GM12878 (cell line): ENCODE measurements at regions not wholly inside any gene's neighbourhood (a gene's known extent, or its start where the extent isn't known, plus 50 kb on each side); places are given as distances from the start of the nearest gene placed in this dataset.

Experiments used
- ATAC-seq: fragments of 200-7000 bp; cut with Tn5 transposase; 3 replicates; pipeline ENCODE4 v1.9.1; 2020; ENCODE audit warnings: mild to moderate bottlenecking, moderate library complexity
- BruUV-seq: library from RNA; stranded (reverse); fragments of 400-500 nt; replicated peaks from 2 replicates; lab custom pipeline; 2021; lab: Mats Ljungman, UMichigan
- CTCF ChIA-PET: fragments of 300-600 bp; sonication (Branson Sonifier 250); formaldehyde crosslinking; extraction: SDS; loops from one replicate; lab custom pipeline; 2021; ENCODE audit warnings: inconsistent platforms; lab: Yijun Ruan, JAX
- POLR2A ChIA-PET: fragments of 350-600 bp; formaldehyde crosslinking; extraction: SDS; loops from one replicate; lab custom pipeline; 2021; ENCODE audit warnings: inconsistent platforms; lab: Charles Lee
- RAD21 ChIA-PET: fragments of 300-600 bp; sonication (Branson Sonifier 250); formaldehyde crosslinking; loops from one replicate; lab custom pipeline; 2023; ENCODE audit warnings: antibody characterized with exemption; ENCODE audit not compliant: unreplicated experiment; lab: Charles Lee
- SMC1A ChIA-PET: fragments of 300-600 bp; sonication (Branson Sonifier 250); formaldehyde crosslinking; loops from one replicate; lab custom pipeline; 2023; ENCODE audit not compliant: unreplicated experiment, uncharacterized antibody; lab: Charles Lee
- DNase-seq: peaks from one replicate; pipeline ENCODE4 v3.0.0-alpha.2; 2011; ENCODE audit warnings: low read depth, low spot score
- FAIRE-seq: peaks from 3 replicates; lab custom pipeline; 2011; peaks lifted over from hg19 to GRCh38; lab: Jason Lieb, UNC
- H2AFZ ChIP-seq: 2 replicates; pipeline ENCODE4 v1.6.0; 2011; ENCODE audit warnings: low read depth, low read length, control low read depth; ENCODE audit not compliant: control insufficient read depth
- H3K27ac ChIP-seq: 2 replicates; pipeline ENCODE4 v1.5.1; 2011; ENCODE audit warnings: control low read depth; ENCODE audit not compliant: control insufficient read depth, insufficient read depth
- H3K27me3 ChIP-seq, 2 experiments: replicated peaks in 1 of 2; 2 replicates each; pipeline versions ENCODE4 v1.6.0 to v1.6.1; 2011; ENCODE audit warnings: low read length in 1 of 2; ENCODE audit not compliant: control insufficient read depth in 2 of 2, insufficient read depth in 2 of 2
- H3K36me3 ChIP-seq, 2 experiments: 2 replicates each; pipeline ENCODE4 v1.5.1; 2011; ENCODE audit warnings: low read length in 1 of 2; ENCODE audit not compliant: control insufficient read depth in 2 of 2, insufficient read depth in 2 of 2
- H3K4me1 ChIP-seq: 2 replicates; pipeline ENCODE4 v1.6.1; 2011; ENCODE audit warnings: mild to moderate bottlenecking, low read length, moderate library complexity, mixed read lengths; ENCODE audit not compliant: control insufficient read depth, insufficient read depth
- H3K4me2 ChIP-seq: 2 replicates; pipeline ENCODE4 v1.6.0; 2011; ENCODE audit warnings: control low read depth; ENCODE audit not compliant: control insufficient read depth, insufficient read depth
- H3K4me3 ChIP-seq: fragments of 200-600 bp; sonication (generic); 2 replicates; pipeline ENCODE4 v1.5.1; 2016
- H3K79me2 ChIP-seq: 2 replicates; pipeline ENCODE4 v1.6.0; 2011; ENCODE audit warnings: low read length; ENCODE audit not compliant: control insufficient read depth, insufficient read depth
- H3K9ac ChIP-seq: 2 replicates; pipeline ENCODE4 v1.8.0; 2011; ENCODE audit warnings: low read length, control low read depth, mixed read lengths; ENCODE audit not compliant: control insufficient read depth, insufficient read depth
- H3K9me3 ChIP-seq: replicated peaks from 3 replicates; pipeline ENCODE4 v1.5.1; 2011; ENCODE audit warnings: mild to moderate bottlenecking, low read length; ENCODE audit not compliant: control insufficient read depth, insufficient read depth
- H4K20me1 ChIP-seq: 2 replicates; pipeline ENCODE4 v1.6.0; 2011; ENCODE audit not compliant: control insufficient read depth, insufficient read depth
- BCL3 ChIP-seq: IDR thresholded peaks from 2 replicates; pipeline ENCODE4 v1.6.1; 2011; ENCODE audit warnings: borderline replicate concordance, low read depth, mild to moderate bottlenecking, moderate library complexity, low read length; ENCODE audit not compliant: insufficient read depth, poor library complexity, severe bottlenecking
- BHLHE40 ChIP-seq, 2 experiments: fragments of 450-650 bp in 1 of 2; IDR thresholded peaks; 2 replicates each; pipeline ENCODE4 v1.6.1; 2011 to 2017; ENCODE audit warnings: low read depth in 2 of 2, borderline replicate concordance in 1 of 2, improper control_type of control experiment in 1 of 2, low read length in 1 of 2, mild to moderate bottlenecking in 1 of 2
- E4F1 ChIP-seq: fragments of 450-650 bp; IDR thresholded peaks from 2 replicates; pipeline ENCODE4 v1.6.1; 2018; ENCODE audit warnings: borderline replicate concordance, mild to moderate bottlenecking; ENCODE audit not compliant: partially characterized antibody
- IRF4 ChIP-seq: IDR thresholded peaks from 2 replicates; pipeline ENCODE4 v1.6.1; 2011; ENCODE audit warnings: low read depth, low read length
- PAX5 ChIP-seq: IDR thresholded peaks from 2 replicates; pipeline ENCODE4 v1.6.1; 2011; ENCODE audit warnings: low read depth, low read length, borderline replicate concordance
- POLR2AphosphoS2 ChIP-seq: IDR thresholded peaks from 2 replicates; pipeline ENCODE4 v1.6.1; 2011; ENCODE audit warnings: low read depth, mild to moderate bottlenecking, low read length, improper control_type of control experiment, moderate library complexity
- RAD21 ChIP-seq: IDR thresholded peaks from 2 replicates; pipeline ENCODE4 v1.6.1; 2011; ENCODE audit warnings: mild to moderate bottlenecking, low read depth, low read length, moderate library complexity; ENCODE audit not compliant: insufficient read depth
- RELB ChIP-seq: fragments of 450-650 bp; IDR thresholded peaks from 2 replicates; pipeline ENCODE4 v1.6.1; 2017; ENCODE audit warnings: low read depth, mild to moderate bottlenecking, moderate library complexity
- STAT1 ChIP-seq: fragments of 450-650 bp; conservative IDR thresholded peaks from 2 replicates; pipeline ENCODE4 v1.6.1; 2014; ENCODE audit warnings: antibody characterized with exemption, mild to moderate bottlenecking
- ZNF217 ChIP-seq: fragments of 450-650 bp; IDR thresholded peaks from 2 replicates; pipeline ENCODE4 v1.6.1; 2017; ENCODE audit warnings: antibody characterized with exemption, mild to moderate bottlenecking
- WGBS: methylation state at CpG from one replicate; pipeline ENCODE4 v1.1.6; 2016; ENCODE audit warnings: low lambda C conversion rate; ENCODE audit not compliant: insufficient replicate concordance, insufficient coverage; ENCODE audit errors: missing lambda C conversion rate; 5-methylcytosine and 5-hydroxymethylcytosine counted together
- in situ Hi-C: fragments of 300-500 bp; cut with MboI; formaldehyde crosslinking; loops from 9 replicates; pipeline ENCODE4 v1.14.3; 2018; ENCODE audit warnings: mixed read lengths
- intact Hi-C: fragments of 100-400 bp; cut with micrococcal nuclease; formaldehyde crosslinking; loops from one replicate; pipeline ENCODE4 v1.14.2; 2022; ENCODE audit not compliant: unreplicated experiment

GRCh38 chr11:42170601-42171000 lies 711.1 kb upstream of the LRRC4C start (continued):
- TF ChIP-seq RELB (no peak), RAD21 (no peak), ZNF217 (no peak), BHLHE40 (IDR thresholded peaks at IDR 0.05; ENCODE audit: borderline replicate concordance in 1 of 2, low read depth in 2 of 2, low read length in 1 of 2) (no peak)

GRCh38 chr11:42171046-42171445 lies 711.6 kb upstream of the LRRC4C start:
- ChIA-PET RAD21 (no interaction called here), POLR2A (no interaction called here), CTCF (no interaction called here), SMC1A (interaction anchor here (1.0 kb wide), 1 partner anchor 18 kb away, joined by 3 read pairs; no protein-coding TSS in a partner anchor)
- intact Hi-C loops: no loop called here
- H3K27me3 ChIP-seq: no peaks in the 10 kb centered on the region
- no peaks in the 10 kb centered on the region for H4K20me1 ChIP-seq
- no peaks in the 10 kb centered on the region for H3K4me1 ChIP-seq
- H3K4me3 ChIP-seq: no peak overlapping the region
- in situ Hi-C loops: no loop called here
- no peaks in the 10 kb centered on the region for H3K36me3 ChIP-seq
- no peak for ATAC-seq
- no peak overlapping the region for H3K27ac ChIP-seq
- DNase-seq: no peak
- H3K4me2 ChIP-seq: no peak overlapping the region
- BruUV-seq: no TSS peak
- H3K9me3 ChIP-seq: no peaks in the 10 kb centered on the region
- no peak overlapping the region for H2AFZ ChIP-seq
- 29% methylated on average over 1 of the region's 1 CpG for WGBS
- TF ChIP-seq PAX5 (no peak), BCL3 (no peak), POLR2AphosphoS2 (no peak), IRF4 (no peak), E4F1 (no peak), STAT1 (no peak)
- TF ChIP-seq, all 136 proteins: peak for 0
- no peak for FAIRE-seq
- no peaks in the 10 kb centered on the region for H3K79me2 ChIP-seq
- H3K9ac ChIP-seq: no peak overlapping the region
